ENCODE measurements at regions not wholly inside any gene's neighbourhood (a gene's known extent, or its start where the extent isn't known, plus 50 kb on each side); places are given as distances from the start of the nearest gene placed in this dataset.
"Not testable (repeated sequence)": the region's sequence is repeated elsewhere in the genome, so short reads cannot be mapped to it uniquely, and the experiment has no call there.

GRCh38 chr4:127256500-127256899, 376.3 kb upstream of the INTU start:
- no peak for DNase-seq

GRCh38 chr4:127261476-127261875, 371.3 kb upstream of the INTU start:
- no peak for DNase-seq

GRCh38 chr4:127268367-127268766, 364.4 kb upstream of the INTU start:
- DNase-seq, result no peak

- not testable (repeated sequence) for DNase-seq
Observed at GRCh38 chr4:127277023-127277422, 355.7 kb upstream of the INTU start.

GRCh38 chr4:127284236-127284635, 348.5 kb upstream of the INTU start:
- no peak for DNase-seq

- DNase-seq, result no peak
Observed at GRCh38 chr4:127291316-127291715, 341.4 kb upstream of the INTU start.

GRCh38 chr4:127293496-127293895, 339.3 kb upstream of the INTU start:
- no peak for DNase-seq

GRCh38 chr4:127304356-127304755, 328.4 kb upstream of the INTU start:
- DNase-seq, result no peak

GRCh38 chr4:127307996-127308395, 324.8 kb upstream of the INTU start:
- DNase-seq, result no peak

- DNase-seq, result no peak
Observed at GRCh38 chr4:127309369-127310102, 323.2 kb upstream of the INTU start.

- DNase-seq, result no peak
Observed at GRCh38 chr4:127311371-127311770, 321.4 kb upstream of the INTU start.

- no peak for DNase-seq
Observed at GRCh38 chr4:127311924-127312323, 320.8 kb upstream of the INTU start.

- no peak for DNase-seq
Observed at GRCh38 chr4:127313767-127314166, 319.0 kb upstream of the INTU start.

- no peak for DNase-seq
Observed at GRCh38 chr4:127327491-127327890, 305.3 kb upstream of the INTU start.

- DNase-seq, result no peak
Observed at GRCh38 chr4:127335073-127335620, 297.6 kb upstream of the INTU start.

GRCh38 chr4:127335732-127336131, 297.0 kb upstream of the INTU start:
- DNase-seq, result no peak

- DNase-seq, result not testable (repeated sequence)
Observed at GRCh38 chr4:127343123-127343522, 289.6 kb upstream of the INTU start.

- no peak for DNase-seq
Observed at GRCh38 chr4:127344071-127344470, 288.7 kb upstream of the INTU start.

GRCh38 chr4:127347936-127348335, 284.8 kb upstream of the INTU start:
- DNase-seq, result no peak

GRCh38 chr4:127352220-127353113, 280.3 kb upstream of the INTU start:
- no peak for DNase-seq

GRCh38 chr4:127355743-127356142, 277.0 kb upstream of the INTU start:
- DNase-seq, result no peak

GRCh38 chr4:127357765-127358164, 275.0 kb upstream of the INTU start:
- no peak for DNase-seq

GRCh38 chr4:127362686-127363085, 270.1 kb upstream of the INTU start:
- DNase-seq, result no peak

- no peak for DNase-seq
Observed at GRCh38 chr4:127364397-127364796, 268.4 kb upstream of the INTU start.
